PFSK-1 (cell line): ENCODE measurements at regions not wholly inside any gene's neighbourhood (a gene's known extent, or its start where the extent isn't known, plus 50 kb on each side); places are given as distances from the start of the nearest gene placed in this dataset.

Source experiments
- POLR2AphosphoS5 ChIP-seq: IDR thresholded peaks from 2 replicates; pipeline ENCODE4 v1.6.1; 2012; ENCODE audit warnings: low read depth, mild to moderate bottlenecking, control low read depth, low read length, moderate library complexity
- REST ChIP-seq, 2 experiments: IDR thresholded peaks; 2 replicates each; pipeline versions ENCODE4 v1.6.1 to v1.8.0; 2011 to 2012; ENCODE audit warnings: low read depth in 2 of 2, low read length in 2 of 2, control low read depth in 1 of 2, inconsistent platforms in 1 of 2, mild to moderate bottlenecking in 1 of 2, moderate library complexity in 1 of 2; ENCODE audit not compliant: insufficient read depth in 1 of 2
- SIN3A ChIP-seq: IDR thresholded peaks from 2 replicates; pipeline ENCODE4 v1.6.1; 2012; ENCODE audit warnings: mild to moderate bottlenecking, low read length, moderate library complexity, borderline replicate concordance; ENCODE audit not compliant: insufficient read depth
- TAF1 ChIP-seq: IDR thresholded peaks from 2 replicates; pipeline ENCODE4 v1.6.1; 2012; ENCODE audit warnings: low read length, control low read depth, borderline replicate concordance; ENCODE audit not compliant: insufficient read depth

GRCh38 chr16:65414284-65414984 lies 292.6 kb upstream of the CDH11 start:
- no peak for TF ChIP-seq POLR2AphosphoS5
- TF ChIP-seq REST (IDR thresholded peaks at IDR 0.05; ENCODE audit: insufficient read depth in 1 of 2, low read depth in 2 of 2, low read length in 2 of 2): no peak
- no peak for TF ChIP-seq TAF1
- no peak for TF ChIP-seq SIN3A
